SH-SY5Y (cell line): ENCODE measurements at regions not wholly inside any gene's neighbourhood (a gene's known extent, or its start where the extent isn't known, plus 50 kb on each side); places are given as distances from the start of the nearest gene placed in this dataset.

ENCODE experiments used
- GATA2 ChIP-seq: IDR thresholded peaks from 2 replicates; pipeline ENCODE4 v1.6.1; 2011; ENCODE audit warnings: mild to moderate bottlenecking, low read depth, low read length
- GATA3 ChIP-seq: IDR thresholded peaks from 2 replicates; pipeline ENCODE4 v1.6.1; 2011; ENCODE audit warnings: low read depth, mild to moderate bottlenecking, low read length, moderate library complexity

GRCh38 chr10:117933036-117933435, 113.7 kb downstream of the RAB11FIP2 start:
- TF ChIP-seq GATA3, result no peak
- no peak for TF ChIP-seq GATA2

GRCh38 chr10:117934477-117934876, 112.3 kb downstream of the RAB11FIP2 start:
- TF ChIP-seq GATA2 (no peak), GATA3 (no peak)

- no peak for TF ChIP-seq GATA3
- no peak for TF ChIP-seq GATA2
Measured at GRCh38 chr10:117936141-117936540, 110.6 kb downstream of the RAB11FIP2 start.

GRCh38 chr10:117936566-117936965, 110.2 kb downstream of the RAB11FIP2 start:
- TF ChIP-seq GATA2 (no peak), GATA3 (no peak)

GRCh38 chr10:117936976-117937375, 109.8 kb downstream of the RAB11FIP2 start:
- TF ChIP-seq GATA3 (no peak), GATA2 (no peak)

GRCh38 chr10:117938104-117938503, 108.6 kb downstream of the RAB11FIP2 start:
- TF ChIP-seq GATA3 (no peak), GATA2 (no peak)

GRCh38 chr10:117942226-117942625, 104.5 kb downstream of the RAB11FIP2 start:
- TF ChIP-seq GATA2, result no peak
- no peak for TF ChIP-seq GATA3

- TF ChIP-seq GATA3 (no peak), GATA2 (no peak)
Measured at GRCh38 chr10:117944676-117945447, 101.9 kb downstream of the RAB11FIP2 start.

GRCh38 chr10:117945651-117946050, 101.1 kb downstream of the RAB11FIP2 start:
- no peak for TF ChIP-seq GATA2
- no peak for TF ChIP-seq GATA3

GRCh38 chr10:117946525-117947070, 100.1 kb downstream of the RAB11FIP2 start:
- TF ChIP-seq GATA3 (no peak), GATA2 (no peak)

- TF ChIP-seq GATA2, result no peak
- no peak for TF ChIP-seq GATA3
Measured at GRCh38 chr10:117948493-117948892, 98.2 kb downstream of the RAB11FIP2 start.

- TF ChIP-seq GATA3, result no peak
- no peak for TF ChIP-seq GATA2
Measured at GRCh38 chr10:117950408-117950807, 96.3 kb downstream of the RAB11FIP2 start.
